Progenitor cell of endocrine pancreas (in vitro differentiated cells): ENCODE measurements at regions not wholly inside any gene's neighbourhood (a gene's known extent, or its start where the extent isn't known, plus 50 kb on each side); places are given as distances from the start of the nearest gene placed in this dataset.
"Not testable (repeated sequence)": the region's sequence is repeated elsewhere in the genome, so short reads cannot be mapped to it uniquely, and the experiment has no call there.

Experiments used
- DNase-seq: peaks from one replicate; pipeline ENCODE4 v3.0.0; 2021; ENCODE audit warnings: low spot score; ENCODE audit not compliant: unreplicated experiment
- H3K27ac Mint-ChIP-seq: 2 replicates; pipeline ENCODE4 v1.8.0; 2021; ENCODE audit warnings: mild to moderate bottlenecking, moderate library complexity, mixed read lengths
- H3K27me3 Mint-ChIP-seq: 2 replicates; pipeline ENCODE4 v1.8.0; 2021; ENCODE audit warnings: mixed read lengths
- H3K36me3 Mint-ChIP-seq: 2 replicates; pipeline ENCODE4 v1.8.0; 2022; ENCODE audit warnings: mixed read lengths; ENCODE audit not compliant: insufficient read depth
- H3K4me1 Mint-ChIP-seq: 2 replicates; pipeline ENCODE4 v1.8.0; 2021; ENCODE audit warnings: low read depth, mixed read lengths
- H3K4me3 Mint-ChIP-seq: 2 replicates; pipeline ENCODE4 v1.8.0; 2021; ENCODE audit warnings: low read depth, mild to moderate bottlenecking, moderate library complexity, mixed read lengths
- H3K9me3 Mint-ChIP-seq: 2 replicates; pipeline ENCODE4 v1.8.0; 2021; ENCODE audit warnings: low read depth, mixed read lengths
- CTCF ChIP-seq: fragments of 200-600 bp; sonication (generic); IDR thresholded peaks from one replicate; pipeline ENCODE4 v1.5.0; 2021; ENCODE audit warnings: antibody characterized with exemption, mild to moderate bottlenecking; ENCODE audit not compliant: unreplicated experiment

GRCh38 chr14:83297361-83297760, 1763.7 kb upstream of the SEL1L start:
- Mint-ChIP-seq H3K36me3 (no peaks in the 10 kb centered on the region), H3K9me3 (peaks cover 3% of the 10 kb centered on the region), H3K4me3 (no peak overlapping the region), H3K27me3 (no peaks in the 10 kb centered on the region), H3K27ac (no peak overlapping the region), H3K4me1 (no peaks in the 10 kb centered on the region)
- no peak for TF ChIP-seq CTCF
- DNase-seq: no peak

GRCh38 chr14:83298016-83298415, 1764.4 kb upstream of the SEL1L start:
- H3K4me1 Mint-ChIP-seq, H3K9me3 Mint-ChIP-seq, H3K4me3 Mint-ChIP-seq, H3K27me3 Mint-ChIP-seq, H3K36me3 Mint-ChIP-seq, DNase-seq, H3K27ac Mint-ChIP-seq: not testable (repeated sequence)

- Mint-ChIP-seq H3K9me3 (peaks cover 3% of the 10 kb centered on the region), H3K27ac (no peak overlapping the region), H3K4me3 (no peak overlapping the region), H3K4me1 (no peaks in the 10 kb centered on the region), H3K36me3 (no peaks in the 10 kb centered on the region), H3K27me3 (no peaks in the 10 kb centered on the region)
- TF ChIP-seq CTCF: peak; percentile 86
- no peak for DNase-seq
Measured at GRCh38 chr14:83300476-83301064, 1766.9 kb upstream of the SEL1L start.

GRCh38 chr14:83301791-83302190, 1768.1 kb upstream of the SEL1L start:
- no peak for DNase-seq
- Mint-ChIP-seq H3K4me1 (no peaks in the 10 kb centered on the region), H3K4me3 (no peak overlapping the region), H3K27me3 (no peaks in the 10 kb centered on the region), H3K9me3 (peaks cover 3% of the 10 kb centered on the region), H3K27ac (no peak overlapping the region), H3K36me3 (no peaks in the 10 kb centered on the region)
- TF ChIP-seq CTCF: no peak

- no peak overlapping the region for H3K27ac Mint-ChIP-seq
- H3K9me3 Mint-ChIP-seq: peaks cover 3% of the 10 kb centered on the region
- H3K27me3 Mint-ChIP-seq: peaks cover 3% of the 10 kb centered on the region
- no peaks in the 10 kb centered on the region for H3K36me3 Mint-ChIP-seq
- no peak for TF ChIP-seq CTCF
- DNase-seq: no peak
- H3K4me3 Mint-ChIP-seq: no peak overlapping the region
- H3K4me1 Mint-ChIP-seq: peaks cover 1% of the 10 kb centered on the region
Measured at GRCh38 chr14:83309211-83309610, 1775.6 kb upstream of the SEL1L start.

- H3K27me3 Mint-ChIP-seq: peaks cover 3% of the 10 kb centered on the region
- no peaks in the 10 kb centered on the region for H3K36me3 Mint-ChIP-seq
- H3K4me1 Mint-ChIP-seq: peaks cover 1% of the 10 kb centered on the region
- no peak for DNase-seq
- no peak overlapping the region for H3K4me3 Mint-ChIP-seq
- TF ChIP-seq CTCF: no peak
- peaks cover 3% of the 10 kb centered on the region for H3K9me3 Mint-ChIP-seq
- H3K27ac Mint-ChIP-seq: no peak overlapping the region
Measured at GRCh38 chr14:83309833-83310232, 1776.2 kb upstream of the SEL1L start.
